ENCODE measurements at regions not wholly inside any gene's neighbourhood (a gene's known extent, or its start where the extent isn't known, plus 50 kb on each side); places are given as distances from the start of the nearest gene placed in this dataset.

GRCh38 chr2:172658945-172659344 is 76.7 kb upstream of the RAPGEF4 start:
- POLR2A ChIA-PET (ENCODE audit: low non-redundant PET): no interaction called here
- DNase-seq (ENCODE audit: low spot score): no peak
- no peak overlapping the region for H3K27ac ChIP-seq
- CTCF ChIA-PET: no interaction called here
- TF ChIP-seq, protein P1, sequence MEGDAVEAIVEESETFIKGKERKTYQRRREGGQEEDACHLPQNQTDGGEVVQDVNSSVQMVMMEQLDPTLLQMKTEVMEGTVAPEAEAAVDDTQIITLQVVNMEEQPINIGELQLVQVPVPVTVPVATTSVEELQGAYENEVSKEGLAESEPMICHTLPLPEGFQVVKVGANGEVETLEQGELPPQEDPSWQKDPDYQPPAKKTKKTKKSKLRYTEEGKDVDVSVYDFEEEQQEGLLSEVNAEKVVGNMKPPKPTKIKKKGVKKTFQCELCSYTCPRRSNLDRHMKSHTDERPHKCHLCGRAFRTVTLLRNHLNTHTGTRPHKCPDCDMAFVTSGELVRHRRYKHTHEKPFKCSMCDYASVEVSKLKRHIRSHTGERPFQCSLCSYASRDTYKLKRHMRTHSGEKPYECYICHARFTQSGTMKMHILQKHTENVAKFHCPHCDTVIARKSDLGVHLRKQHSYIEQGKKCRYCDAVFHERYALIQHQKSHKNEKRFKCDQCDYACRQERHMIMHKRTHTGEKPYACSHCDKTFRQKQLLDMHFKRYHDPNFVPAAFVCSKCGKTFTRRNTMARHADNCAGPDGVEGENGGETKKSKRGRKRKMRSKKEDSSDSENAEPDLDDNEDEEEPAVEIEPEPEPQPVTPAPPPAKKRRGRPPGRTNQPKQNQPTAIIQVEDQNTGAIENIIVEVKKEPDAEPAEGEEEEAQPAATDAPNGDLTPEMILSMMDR (conservative IDR thresholded peaks at IDR 0.05; ENCODE audit: low read depth): no peak

DNA sequence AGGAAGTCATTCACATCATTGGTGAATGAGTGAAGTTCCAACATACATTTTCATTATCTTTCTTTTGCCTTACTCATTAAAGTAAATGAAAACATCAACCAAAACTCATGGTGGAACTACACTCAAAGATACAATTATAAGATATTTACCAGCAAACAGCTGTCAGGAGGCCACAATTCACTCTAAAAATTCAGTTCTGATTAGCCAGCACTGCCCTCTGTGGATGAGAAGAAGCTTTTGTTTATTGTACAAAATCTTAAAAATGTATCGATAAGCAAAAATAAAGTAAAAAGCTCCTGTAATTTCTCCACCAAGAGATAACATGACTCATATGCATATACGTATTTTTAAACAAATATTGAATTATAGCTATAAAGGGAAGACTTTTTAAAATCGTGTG is 73.5 kb upstream of the RAPGEF4 start:
- TF ChIP-seq, protein P1 (conservative IDR thresholded peaks at IDR 0.05; ENCODE audit: low read depth): no peak

DNA sequence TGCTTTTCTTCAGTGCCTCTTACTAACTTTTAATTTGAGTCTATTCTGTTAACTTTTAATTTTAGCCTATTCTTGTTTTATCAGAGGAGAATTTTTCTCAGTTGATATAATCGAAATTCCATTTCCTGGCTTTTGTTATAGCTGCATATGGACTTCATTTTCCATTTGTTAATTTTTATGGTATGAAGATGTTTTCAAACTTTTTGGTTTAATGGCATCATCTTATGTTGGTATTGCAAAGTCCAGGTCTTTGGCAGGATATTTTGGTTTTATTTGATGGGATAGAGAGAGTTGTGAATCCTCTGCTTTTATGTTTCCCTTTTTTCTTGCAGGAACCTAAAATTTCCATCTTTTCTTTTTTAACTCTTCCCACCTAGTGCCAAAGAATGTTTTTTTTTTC is 70.9 kb upstream of the RAPGEF4 start:
- H3K27ac ChIP-seq: no peak overlapping the region
- ChIA-PET POLR2A (ENCODE audit: low non-redundant PET) (no interaction called here), CTCF (no interaction called here)
- no peak for DNase-seq (ENCODE audit: low spot score)
- TF ChIP-seq, protein P1 (conservative IDR thresholded peaks at IDR 0.05; ENCODE audit: low read depth): no peak

More for the DNA sequence above, 73.5 kb upstream of the RAPGEF4 start:
- DNase-seq (ENCODE audit: low spot score): no peak
- POLR2A ChIA-PET (ENCODE audit: low non-redundant PET): no interaction called here
- CTCF ChIA-PET: interaction anchor here (0.6 to 0.7 kb wide), 4 partner anchors 10 to 1984 kb away, joined by 3 to 7 read pairs (median 6); no protein-coding TSS in a partner anchor
- no peak overlapping the region for H3K27ac ChIP-seq

DNA sequence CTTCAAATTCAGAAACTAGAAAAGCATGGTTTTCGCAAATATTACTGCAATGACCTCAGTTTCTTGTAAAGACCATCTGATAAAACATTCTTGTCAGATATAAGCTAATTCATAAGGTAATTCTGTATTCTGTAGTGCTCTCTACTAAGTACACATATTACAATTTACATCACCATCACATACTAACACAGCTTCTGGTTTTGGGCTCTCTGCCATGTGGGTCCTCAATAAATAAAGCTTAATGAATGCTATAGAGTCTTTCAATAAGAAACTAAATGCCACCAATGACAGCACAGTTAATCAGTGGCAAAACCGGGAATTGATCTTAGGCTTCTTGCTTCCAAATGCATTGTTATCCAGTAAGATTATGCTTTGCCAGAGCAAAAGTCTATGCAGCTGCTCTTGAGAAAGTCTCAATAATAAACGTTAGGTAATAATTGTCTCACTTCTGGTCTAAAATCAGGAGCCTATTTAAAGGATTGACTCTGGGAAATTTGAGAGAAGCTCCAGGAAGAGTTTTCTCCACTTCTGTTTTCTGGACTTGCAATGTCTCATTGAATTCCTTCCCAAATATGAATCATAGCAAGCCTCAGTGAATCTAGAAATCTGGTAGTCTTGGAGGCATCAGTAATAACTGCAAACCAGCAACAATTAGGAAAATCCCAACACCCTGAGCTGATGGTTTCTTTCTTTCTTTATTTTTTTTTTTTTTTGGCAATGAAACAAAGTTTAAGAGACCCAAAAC is 67.9 kb upstream of the RAPGEF4 start:
- POLR2A ChIA-PET (ENCODE audit: low non-redundant PET): no interaction called here
- CTCF ChIA-PET: interaction anchor here (0.5 to 0.6 kb wide), 3 partner anchors 21 to 78 kb away, joined by 3 read pairs; no protein-coding TSS in a partner anchor
- TF ChIP-seq, protein P1 (conservative IDR thresholded peaks at IDR 0.05; ENCODE audit: low read depth): no peak
- H3K27ac ChIP-seq: no peak overlapping the region
- no peak for DNase-seq (ENCODE audit: low spot score)

DNA sequence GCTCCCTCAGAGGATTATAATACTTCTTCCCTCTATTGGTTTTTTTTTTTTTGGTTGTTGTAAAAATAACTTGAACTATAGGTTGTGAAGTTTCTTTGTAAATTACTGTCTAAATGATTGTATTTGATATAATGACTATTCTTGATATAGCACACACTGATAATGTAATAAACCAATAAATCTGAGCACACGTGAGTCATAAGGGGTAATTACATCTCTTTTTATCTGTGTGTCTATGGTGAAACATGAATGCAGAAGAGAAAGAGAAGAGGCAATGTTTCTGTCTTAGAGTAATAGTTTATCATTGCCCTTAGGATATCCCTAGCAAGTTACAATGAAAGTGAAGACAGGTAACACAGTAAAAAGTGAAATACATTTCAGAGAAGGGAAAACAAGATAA is 64.1 kb upstream of the RAPGEF4 start:
- POLR2A ChIA-PET (ENCODE audit: low non-redundant PET): no interaction called here
- peak; percentile 30 for DNase-seq (ENCODE audit: low spot score)
- H3K27ac ChIP-seq: no peak overlapping the region
- TF ChIP-seq, protein P1 (conservative IDR thresholded peaks at IDR 0.05; ENCODE audit: low read depth): no peak
- CTCF ChIA-PET: interaction anchor here (0.5 kb wide), 1 partner anchor 9 kb away, joined by 6 read pairs; no protein-coding TSS in a partner anchor

- TF ChIP-seq, protein P1 (conservative IDR thresholded peaks at IDR 0.05; ENCODE audit: low read depth): no peak
- ChIA-PET CTCF (interaction anchor here (0.5 to 0.6 kb wide), 2 partner anchors 10 to 71 kb away, joined by 3 to 6 read pairs; no protein-coding TSS in a partner anchor), POLR2A (ENCODE audit: low non-redundant PET) (no interaction called here)
- DNase-seq (ENCODE audit: low spot score): no peak
- no peak overlapping the region for H3K27ac ChIP-seq
Measured at GRCh38 chr2:172672114-172672513, 63.5 kb upstream of the RAPGEF4 start.

Measured in RWPE1 (cell line).